ENCODE measurements at regions not wholly inside any gene's neighbourhood (a gene's known extent, or its start where the extent isn't known, plus 50 kb on each side); places are given as distances from the start of the nearest gene placed in this dataset.

DNA sequence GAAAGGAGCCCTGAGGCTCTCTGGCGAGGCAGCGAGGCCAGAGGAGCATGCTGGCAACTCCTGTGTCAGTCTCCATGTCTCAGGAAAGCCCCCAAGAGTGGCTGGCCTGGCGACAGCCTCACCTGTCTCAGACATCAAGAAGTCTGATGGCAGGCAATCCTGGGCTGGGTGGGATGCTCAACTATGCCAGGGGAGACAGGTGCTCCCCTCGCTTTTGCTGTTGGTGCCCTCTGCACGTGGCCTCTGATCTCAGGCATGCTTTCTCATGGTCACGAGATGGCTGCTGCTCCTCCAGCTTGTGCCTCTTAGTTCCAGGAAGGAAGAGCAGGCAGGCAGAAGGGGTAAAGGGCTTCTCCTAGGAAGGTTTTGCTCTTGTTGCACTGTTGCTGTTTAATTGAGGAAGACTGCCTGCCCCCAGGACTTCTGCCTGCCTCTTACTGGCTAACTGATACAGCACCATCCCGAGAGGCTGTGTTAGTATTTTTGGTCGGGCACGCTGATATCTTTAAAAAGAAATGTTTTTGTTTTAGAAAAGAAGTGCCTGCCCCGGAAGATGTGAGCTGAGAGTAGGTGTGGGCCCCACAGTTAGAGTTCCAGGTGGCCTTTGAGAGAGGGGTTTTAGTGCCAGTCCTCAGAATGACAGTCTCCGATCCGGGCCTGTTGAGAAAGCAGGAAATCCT lies 344.8 kb upstream of the HS6ST1 start:
- Histone ChIP-seq H3K27me3 (ENCODE audit: control insufficient read depth in 1 of 2, insufficient read depth in 2 of 2, low read length in 2 of 2) (no peaks in the 10 kb centered on the region), H3K27ac (ENCODE audit: low read depth in 1 of 2, low read length in 2 of 2) (no peak overlapping the region), H3K4me3 (ENCODE audit: low read length) (no peak overlapping the region), H3K4me1 (ENCODE audit: insufficient read depth, low read length) (no peaks in the 10 kb centered on the region), H3K36me3 (ENCODE audit: insufficient read depth, low read length) (no peaks in the 10 kb centered on the region), H3K9me3 (ENCODE audit: control insufficient read depth in 1 of 2, insufficient read depth in 1 of 2, low read length in 2 of 2) (peaks cover 0 to 4% of the 10 kb centered on the region in 2 experiments)
- no peak overlapping the region for H3K27ac Mint-ChIP-seq
- TF ChIP-seq, protein P1, sequence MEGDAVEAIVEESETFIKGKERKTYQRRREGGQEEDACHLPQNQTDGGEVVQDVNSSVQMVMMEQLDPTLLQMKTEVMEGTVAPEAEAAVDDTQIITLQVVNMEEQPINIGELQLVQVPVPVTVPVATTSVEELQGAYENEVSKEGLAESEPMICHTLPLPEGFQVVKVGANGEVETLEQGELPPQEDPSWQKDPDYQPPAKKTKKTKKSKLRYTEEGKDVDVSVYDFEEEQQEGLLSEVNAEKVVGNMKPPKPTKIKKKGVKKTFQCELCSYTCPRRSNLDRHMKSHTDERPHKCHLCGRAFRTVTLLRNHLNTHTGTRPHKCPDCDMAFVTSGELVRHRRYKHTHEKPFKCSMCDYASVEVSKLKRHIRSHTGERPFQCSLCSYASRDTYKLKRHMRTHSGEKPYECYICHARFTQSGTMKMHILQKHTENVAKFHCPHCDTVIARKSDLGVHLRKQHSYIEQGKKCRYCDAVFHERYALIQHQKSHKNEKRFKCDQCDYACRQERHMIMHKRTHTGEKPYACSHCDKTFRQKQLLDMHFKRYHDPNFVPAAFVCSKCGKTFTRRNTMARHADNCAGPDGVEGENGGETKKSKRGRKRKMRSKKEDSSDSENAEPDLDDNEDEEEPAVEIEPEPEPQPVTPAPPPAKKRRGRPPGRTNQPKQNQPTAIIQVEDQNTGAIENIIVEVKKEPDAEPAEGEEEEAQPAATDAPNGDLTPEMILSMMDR (IDR thresholded peaks at IDR 0.05): no peak
- CTCF ChIA-PET: no interaction called here
- no peaks in the 10 kb centered on the region for H3K36me3 Mint-ChIP-seq (ENCODE audit: low read depth)
- H3K9me3 Mint-ChIP-seq: no peaks in the 10 kb centered on the region
- POLR2A ChIA-PET: no interaction called here
- H3K27me3 Mint-ChIP-seq: peaks cover 32% of the 10 kb centered on the region
- no peaks in the 10 kb centered on the region for H3K4me1 Mint-ChIP-seq (ENCODE audit: low read depth)
- DNase-seq (no peak), ATAC-seq (ENCODE audit: poor library complexity) (no peak)
- H3K4me3 Mint-ChIP-seq: no peak overlapping the region
- intact Hi-C loops (cut with DNase I, micrococcal nuclease): no loop called here

DNA sequence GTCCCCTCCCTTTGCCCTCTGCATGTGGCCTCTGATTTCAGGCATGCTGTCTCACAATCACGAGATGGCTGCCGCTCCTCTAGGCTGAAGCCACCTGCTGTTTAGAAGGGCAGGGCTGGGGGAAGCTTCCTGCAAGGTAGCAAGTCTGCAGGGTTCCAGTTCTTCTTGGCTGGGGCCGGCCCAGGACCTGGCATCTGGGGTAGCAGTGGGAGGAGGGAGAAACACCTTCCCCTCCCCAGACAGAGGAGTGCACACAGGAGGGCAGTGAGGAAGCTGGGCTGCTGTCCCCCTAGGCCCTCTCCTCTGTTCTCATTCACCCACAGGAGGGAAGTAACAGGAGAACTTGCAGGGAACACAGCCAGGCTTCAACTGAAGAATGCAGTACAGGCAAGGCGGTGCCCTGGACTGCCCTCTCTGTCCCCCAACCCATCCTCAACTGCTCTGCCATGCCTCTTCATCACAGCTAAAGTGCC lies 345.9 kb upstream of the HS6ST1 start:
- Mint-ChIP-seq H3K4me3 (no peak overlapping the region), H3K4me1 (ENCODE audit: low read depth) (no peaks in the 10 kb centered on the region), H3K36me3 (ENCODE audit: low read depth) (no peaks in the 10 kb centered on the region), H3K27ac (no peak overlapping the region), H3K27me3 (peaks cover 32% of the 10 kb centered on the region), H3K9me3 (no peaks in the 10 kb centered on the region)
- DNase-seq (no peak), ATAC-seq (ENCODE audit: poor library complexity) (no peak)
- intact Hi-C loops (cut with DNase I, micrococcal nuclease): no loop called here
- no peak overlapping the region for H3K27ac ChIP-seq (ENCODE audit: low read depth in 1 of 2, low read length in 2 of 2)
- POLR2A ChIA-PET: no interaction called here
- H3K4me1 ChIP-seq (ENCODE audit: insufficient read depth, low read length): no peaks in the 10 kb centered on the region
- no peaks in the 10 kb centered on the region for H3K36me3 ChIP-seq (ENCODE audit: insufficient read depth, low read length)
- no peaks in the 10 kb centered on the region for H3K27me3 ChIP-seq (ENCODE audit: control insufficient read depth in 1 of 2, insufficient read depth in 2 of 2, low read length in 2 of 2)
- TF ChIP-seq, protein P1 (IDR thresholded peaks at IDR 0.05): no peak
- H3K9me3 ChIP-seq (ENCODE audit: control insufficient read depth in 1 of 2, insufficient read depth in 1 of 2, low read length in 2 of 2): peaks cover 0 to 4% of the 10 kb centered on the region in 2 experiments
- no peak overlapping the region for H3K4me3 ChIP-seq (ENCODE audit: low read length)
- CTCF ChIA-PET: no interaction called here

- Mint-ChIP-seq H3K4me1 (ENCODE audit: low read depth) (no peaks in the 10 kb centered on the region), H3K27ac (no peak overlapping the region), H3K9me3 (no peaks in the 10 kb centered on the region), H3K4me3 (no peak overlapping the region), H3K36me3 (ENCODE audit: low read depth) (no peaks in the 10 kb centered on the region), H3K27me3 (peaks cover 27% of the 10 kb centered on the region)
- ChIA-PET POLR2A (no interaction called here), CTCF (no interaction called here)
- Histone ChIP-seq H3K36me3 (ENCODE audit: insufficient read depth, low read length) (no peaks in the 10 kb centered on the region), H3K9me3 (ENCODE audit: control insufficient read depth in 1 of 2, insufficient read depth in 1 of 2, low read length in 2 of 2) (peaks cover 0 to 4% of the 10 kb centered on the region in 2 experiments), H3K4me3 (ENCODE audit: low read length) (no peak overlapping the region), H3K27ac (ENCODE audit: low read depth in 1 of 2, low read length in 2 of 2) (no peak overlapping the region), H3K27me3 (ENCODE audit: control insufficient read depth in 1 of 2, insufficient read depth in 2 of 2, low read length in 2 of 2) (no peaks in the 10 kb centered on the region), H3K4me1 (ENCODE audit: insufficient read depth, low read length) (no peaks in the 10 kb centered on the region)
- intact Hi-C loops (cut with DNase I, micrococcal nuclease): no loop called here
- no peak for ATAC-seq (ENCODE audit: poor library complexity)
- TF ChIP-seq, protein P1 (IDR thresholded peaks at IDR 0.05): no peak
- no peak for DNase-seq
Observed at GRCh38 chr2:128665113-128665512, 346.4 kb upstream of the HS6ST1 start.

All from CD4-positive, alpha-beta T cell (primary cell).